ENCODE measurements at regions not wholly inside any gene's neighbourhood (a gene's known extent, or its start where the extent isn't known, plus 50 kb on each side); places are given as distances from the start of the nearest gene placed in this dataset.

GRCh38 chr9:16337322-16338029, 533.0 kb downstream of the BNC2 start:
- no peak for DNase-seq

GRCh38 chr9:16341177-16341576, 529.3 kb downstream of the BNC2 start:
- DNase-seq, result no peak

GRCh38 chr9:16342246-16343020, 528.0 kb downstream of the BNC2 start:
- DNase-seq, result no peak

GRCh38 chr9:16343249-16344237, 526.9 kb downstream of the BNC2 start:
- DNase-seq, result no peak

DNA sequence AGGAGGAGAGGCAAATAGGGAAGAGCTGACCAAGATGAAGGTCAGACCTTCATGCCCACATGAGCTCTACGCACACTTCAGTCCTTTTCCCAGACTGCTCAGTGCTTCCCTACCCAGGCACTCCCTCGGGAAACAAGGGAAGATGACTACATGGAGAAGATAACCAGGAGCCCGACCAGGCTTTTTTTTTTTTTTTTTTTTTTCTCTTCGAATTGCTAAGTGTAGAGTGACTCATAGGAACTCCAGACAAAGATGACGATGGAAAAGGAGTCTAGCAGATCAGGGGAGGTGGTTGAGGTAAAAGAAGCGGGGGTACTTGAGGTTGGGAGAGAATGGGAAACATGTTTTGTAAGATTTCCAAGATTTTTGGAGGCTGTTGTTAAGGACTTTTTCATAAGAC, 526.1 kb downstream of the BNC2 start:
- no peak for DNase-seq

GRCh38 chr9:16345902-16346301, 524.6 kb downstream of the BNC2 start:
- no peak for DNase-seq

- DNase-seq, result no peak
These were observed 522.6 kb downstream of the BNC2 start for GRCh38 chr9:16347886-16348285.

DNA sequence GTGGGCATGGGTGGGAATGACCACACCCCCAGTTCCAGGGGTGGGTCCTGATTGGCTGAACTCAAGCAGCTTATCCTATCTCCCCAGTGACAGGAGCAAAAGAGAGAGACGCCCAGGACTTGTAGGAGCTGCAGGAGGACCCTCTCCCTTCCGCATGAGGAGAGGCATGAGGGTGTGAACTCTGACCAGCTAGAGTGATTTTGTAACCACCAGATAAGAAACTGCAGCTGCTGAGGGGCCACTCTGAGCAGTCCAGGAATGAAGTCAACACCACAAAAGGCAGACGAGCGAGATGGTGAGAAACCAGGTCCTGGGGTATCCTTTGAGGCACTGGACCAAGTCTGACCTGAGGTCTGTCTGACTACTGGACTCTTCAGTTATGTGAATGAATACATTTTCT, 521.9 kb downstream of the BNC2 start:
- no peak for DNase-seq

GRCh38 chr9:16352251-16352650, 518.2 kb downstream of the BNC2 start:
- DNase-seq, result no peak

GRCh38 chr9:16352791-16353401, 517.6 kb downstream of the BNC2 start:
- DNase-seq, result peak; percentile 58

- no peak for DNase-seq
These were observed 514.2 kb downstream of the BNC2 start for GRCh38 chr9:16356196-16356765.

DNA sequence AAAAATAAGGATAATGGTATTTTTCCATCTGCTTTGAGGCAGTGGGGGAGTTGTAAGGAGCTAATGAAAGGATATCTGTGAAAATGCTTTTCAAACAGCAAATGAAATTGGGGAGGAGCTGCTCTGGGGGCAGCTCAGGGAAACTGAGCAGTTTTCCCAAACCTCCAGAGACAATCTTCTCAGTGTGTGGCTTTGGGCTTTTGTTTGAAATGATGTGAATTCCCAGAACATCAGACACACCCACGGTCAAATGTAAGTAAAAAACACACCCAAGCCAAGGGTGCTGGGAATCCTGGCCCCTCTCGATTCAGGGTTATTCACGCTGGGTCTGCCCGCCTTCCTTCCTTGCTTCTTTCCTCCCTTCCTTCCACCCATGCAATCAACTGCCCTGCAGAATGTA, 512.6 kb downstream of the BNC2 start:
- no peak for DNase-seq

- DNase-seq, result no peak
These were observed 511.7 kb downstream of the BNC2 start for GRCh38 chr9:16358751-16359150.

All from renal pelvis (tissue), 1 donor.